Endothelial cell of umbilical vein (primary cell): ENCODE measurements at regions not wholly inside any gene's neighbourhood (a gene's known extent, or its start where the extent isn't known, plus 50 kb on each side); places are given as distances from the start of the nearest gene placed in this dataset.

Experiments
- BruUV-seq: library from RNA; stranded (reverse); fragments of 400-500 nt; replicated peaks from 2 replicates; lab custom pipeline; 2021; lab: Mats Ljungman, UMichigan
- CTCF ChIA-PET: fragments of 300-600, 350-600 bp; sonication (Branson Sonifier 250); formaldehyde crosslinking; loops from one replicate; lab custom pipeline; 2021; ENCODE audit warnings: antibody characterized with exemption, inconsistent platforms; lab: Charles Lee
- POLR2A ChIA-PET: fragments of 300-600, 350-600 bp; sonication (Branson Sonifier 250); formaldehyde crosslinking; loops from one replicate; lab custom pipeline; 2021; ENCODE audit warnings: antibody characterized with exemption, inconsistent platforms; lab: Charles Lee
- DNase-seq: peaks from one replicate; pipeline ENCODE4 v3.0.0-alpha.2; 2011; ENCODE audit warnings: low read depth, low spot score
- FAIRE-seq: peaks from 2 replicates; lab custom pipeline; 2011; peaks lifted over from hg19 to GRCh38; lab: Jason Lieb, UNC
- H2AFZ ChIP-seq: 2 replicates; pipeline ENCODE4 v1.6.0; 2012; ENCODE audit warnings: low read depth, low read length, control low read depth, inconsistent platforms
- H3K27ac ChIP-seq: 2 replicates; pipeline ENCODE4 v1.5.1; 2011; ENCODE audit warnings: low read depth, mild to moderate bottlenecking, control low read depth, low read length, moderate library complexity; ENCODE audit not compliant: insufficient read depth
- H3K27me3 ChIP-seq, 2 experiments: 2 replicates each; pipeline versions ENCODE4 v1.6.0 to v1.6.1; 2011; ENCODE audit warnings: low read length in 2 of 2, mixed read lengths in 1 of 2; ENCODE audit not compliant: control insufficient read depth in 2 of 2, insufficient read depth in 2 of 2
- H3K36me3 ChIP-seq, 2 experiments: 2 replicates in 1 of 2; 3 replicates in 1 of 2; pipeline ENCODE4 v1.5.1; 2011; ENCODE audit warnings: low read length in 2 of 2, mild to moderate bottlenecking in 1 of 2, moderate library complexity in 1 of 2; ENCODE audit not compliant: control insufficient read depth in 2 of 2, insufficient read depth in 2 of 2; ENCODE audit errors: extremely low read depth in 1 of 2
- H3K4me1 ChIP-seq: 3 replicates; pipeline ENCODE4 v1.5.1; 2011; ENCODE audit warnings: mild to moderate bottlenecking, low read length; ENCODE audit not compliant: control insufficient read depth, insufficient read depth; ENCODE audit errors: extremely low read depth
- H3K4me2 ChIP-seq: 2 replicates; pipeline ENCODE4 v1.6.1; 2011; ENCODE audit warnings: low read length, control low read depth, mixed read lengths; ENCODE audit not compliant: insufficient read depth
- H3K4me3 ChIP-seq, 3 experiments: fragments of 200-600 bp in 1 of 3; sonication (generic), shearing (Covaris generic) in 1 of 3; replicated peaks in 1 of 3; 2 replicates each; pipeline ENCODE4 v1.5.1; 2011 to 2016; ENCODE audit warnings: control low read depth in 3 of 3, low read length in 3 of 3, mild to moderate bottlenecking in 2 of 3, inconsistent platforms in 1 of 3, low read depth in 1 of 3, moderate library complexity in 1 of 3; ENCODE audit not compliant: insufficient read depth in 1 of 3
- H3K79me2 ChIP-seq: 2 replicates; pipeline ENCODE4 v1.6.0; 2012; ENCODE audit warnings: low read length, inconsistent platforms; ENCODE audit not compliant: control insufficient read depth, insufficient read depth
- H3K9ac ChIP-seq: replicated peaks from 2 replicates; pipeline ENCODE3; 2011; ENCODE audit warnings: low read length, control low read depth; ENCODE audit not compliant: insufficient read depth; ENCODE audit errors: extremely low read depth
- H3K9me1 ChIP-seq: replicated peaks from 3 replicates; pipeline ENCODE4 v1.6.0; 2011; ENCODE audit warnings: mild to moderate bottlenecking, low read length; ENCODE audit not compliant: control insufficient read depth, insufficient read depth; ENCODE audit errors: extremely low read depth
- H3K9me3 ChIP-seq: replicated peaks from 2 replicates; pipeline ENCODE4 v1.5.1; 2012; ENCODE audit warnings: low read length, inconsistent platforms; ENCODE audit not compliant: control insufficient read depth, insufficient read depth
- H4K20me1 ChIP-seq: replicated peaks from 2 replicates; pipeline ENCODE3; 2011; ENCODE audit warnings: mild to moderate bottlenecking, low read length; ENCODE audit not compliant: control insufficient read depth, insufficient read depth; ENCODE audit errors: extremely low read depth
- CTCF ChIP-seq, 2 donors: IDR thresholded peaks; 1 replicate in 1 of 2; 2 replicates in 1 of 2; pipeline ENCODE4 v1.5.1; 2011; ENCODE audit warnings: low read length in 2 of 2, mild to moderate bottlenecking in 2 of 2, moderate library complexity in 2 of 2, control low read depth in 1 of 2, inconsistent platforms in 1 of 2, low read depth in 1 of 2; ENCODE audit not compliant: insufficient read depth in 1 of 2; ENCODE audit errors: extremely low read depth in 1 of 2
- EZH2 ChIP-seq: IDR thresholded peaks from 2 replicates; pipeline ENCODE4 v1.6.1; 2012; ENCODE audit warnings: borderline replicate concordance, low read depth, mild to moderate bottlenecking, moderate library complexity, low read length, inconsistent platforms; ENCODE audit not compliant: severe bottlenecking
- FOS ChIP-seq: IDR thresholded peaks from 2 replicates; pipeline ENCODE4 v1.6.1; 2011; ENCODE audit warnings: mild to moderate bottlenecking, low read length, moderate library complexity, borderline replicate concordance; ENCODE audit not compliant: insufficient read depth
- GATA2 ChIP-seq: IDR thresholded peaks from 2 replicates; pipeline ENCODE4 v1.7.0; 2011; ENCODE audit warnings: low read depth, mild to moderate bottlenecking, moderate library complexity, mixed read lengths, low read length; ENCODE audit not compliant: insufficient read length, insufficient read depth
- JUN ChIP-seq: IDR thresholded peaks from 2 replicates; pipeline ENCODE4 v1.6.1; 2011; ENCODE audit warnings: borderline replicate concordance, low read depth; ENCODE audit not compliant: insufficient read length, insufficient read depth
- MAX ChIP-seq: IDR thresholded peaks from 2 replicates; pipeline ENCODE4 v1.6.1; 2011; ENCODE audit not compliant: insufficient read depth, insufficient read length
- MYC ChIP-seq: IDR thresholded peaks from one replicate; pipeline ENCODE4 v1.6.1; 2011; ENCODE audit warnings: mild to moderate bottlenecking, low read depth, low read length
- POLR2A ChIP-seq: IDR thresholded peaks from 2 replicates; pipeline ENCODE4 v1.6.1; 2012; ENCODE audit warnings: low read depth, mild to moderate bottlenecking, control low read depth, low read length
- POLR2AphosphoS5 ChIP-seq: IDR thresholded peaks from 2 replicates; pipeline ENCODE4 v1.6.1; 2012; ENCODE audit warnings: low read depth, mild to moderate bottlenecking, control low read depth, low read length, moderate library complexity; ENCODE audit not compliant: insufficient read depth
- dilution Hi-C: fragments of 300-500 bp; cut with MboI; formaldehyde crosslinking; loops from one replicate; pipeline ENCODE4 v1.15.0; 2019; ENCODE audit warnings: low sequenced_read_pairs; ENCODE audit not compliant: extremely low pct_ligation_motif_present
- intact Hi-C: fragments of 100-400 bp; cut with micrococcal nuclease; formaldehyde crosslinking; loops from one replicate; pipeline ENCODE4 v1.10.0; 2022

GRCh38 chr7:9870674-9871073 lies 1103.0 kb upstream of the PHF14 start:
- Histone ChIP-seq H2AFZ (no peak overlapping the region), H3K4me1 (no peaks in the 10 kb centered on the region), H3K27ac (no peak overlapping the region), H3K27me3 (no peaks in the 10 kb centered on the region), H3K9me1 (no peaks in the 10 kb centered on the region), H3K9me3 (no peaks in the 10 kb centered on the region), H3K79me2 (no peaks in the 10 kb centered on the region), H3K36me3 (no peaks in the 10 kb centered on the region), H3K4me2 (no peak overlapping the region), H4K20me1 (no peaks in the 10 kb centered on the region), H3K4me3 (no peak overlapping the region), H3K9ac (no peak overlapping the region)
- no TSS peak for BruUV-seq
- intact Hi-C loops: no loop called here
- ChIA-PET CTCF (no interaction called here), POLR2A (no interaction called here)
- FAIRE-seq (no peak), DNase-seq (no peak)
- dilution Hi-C loops: no loop called here
- TF ChIP-seq POLR2A (no peak), MAX (no peak), JUN (no peak), GATA2 (no peak), FOS (no peak), MYC (no peak), POLR2AphosphoS5 (no peak), EZH2 (no peak), CTCF (IDR thresholded peaks at IDR 0.05; ENCODE audit: extremely low read depth in 1 of 2, insufficient read depth in 1 of 2, low read depth in 1 of 2, low read length in 2 of 2) (no peak)
